ENCODE measurements at regions not wholly inside any gene's neighbourhood (a gene's known extent, or its start where the extent isn't known, plus 50 kb on each side); places are given as distances from the start of the nearest gene placed in this dataset.

DNA sequence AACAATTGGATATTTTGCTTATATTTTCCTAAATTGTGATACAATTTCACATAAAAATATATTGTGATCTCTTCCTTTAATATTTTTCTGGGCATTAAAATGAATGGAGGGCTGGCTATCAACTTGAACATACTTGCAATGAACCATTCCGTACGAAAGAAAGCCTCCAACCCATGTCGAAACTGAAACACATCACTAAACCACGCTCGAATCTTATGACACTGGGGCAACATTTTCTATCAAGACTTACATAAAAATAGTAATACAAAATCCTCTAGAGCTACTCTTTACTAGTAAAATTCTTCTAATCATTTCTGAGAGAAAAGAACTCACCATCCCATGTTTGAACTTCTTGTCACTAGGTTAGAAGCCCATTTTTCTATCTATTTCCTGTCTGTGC, 132.8 kb upstream of the DOK6 start:
- Histone ChIP-seq H2BK5ac (ENCODE audit: low read depth, low read length) (no peak overlapping the region), H3K9me3 (ENCODE audit: insufficient read depth in 2 of 2, low read depth in 1 of 2, low read length in 1 of 2) (peaks cover 12 to 14% of the 10 kb centered on the region in 2 experiments), H2AFZ (ENCODE audit: low read length) (no peak overlapping the region), H2BK20ac (ENCODE audit: low read length) (no peak overlapping the region), H3K79me1 (ENCODE audit: low read depth, low read length) (no peaks in the 10 kb centered on the region), H2BK12ac (ENCODE audit: low read depth, low read length) (no peak overlapping the region), H3K27ac (ENCODE audit: low read depth, low read length) (no peak overlapping the region), H4K8ac (ENCODE audit: extremely low read depth, insufficient read depth, low read length) (no peak overlapping the region), H3K14ac (ENCODE audit: insufficient read length) (no peak overlapping the region), H4K5ac (ENCODE audit: insufficient read length, low read depth, low read length) (no peak overlapping the region), H3K36me3 (ENCODE audit: control insufficient read depth in 2 of 4, insufficient read depth in 4 of 4, low read length in 3 of 4) (no peaks in the 10 kb centered on the region), H4K91ac (replicated peaks; ENCODE audit: insufficient read length, low read length) (no peak overlapping the region), H3K23me2 (ENCODE audit: low read depth, low read length) (no peaks in the 10 kb centered on the region), H3K4ac (replicated peaks; ENCODE audit: insufficient read length, low read depth, low read length) (no peak overlapping the region), H2AK5ac (ENCODE audit: low read depth, low read length) (no peak overlapping the region), H3K23ac (ENCODE audit: insufficient read length) (no peak overlapping the region), H3K4me2 (ENCODE audit: insufficient read depth in 1 of 2, low read depth in 2 of 2, low read length in 2 of 2) (no peak overlapping the region), H3K56ac (replicated peaks; ENCODE audit: insufficient read length, low read depth, low read length) (no peak overlapping the region), H3K4me3 (ENCODE audit: extremely low read depth in 1 of 4, insufficient read depth in 2 of 4, low read depth in 3 of 4, low read length in 4 of 4) (no peak overlapping the region), H2BK15ac (ENCODE audit: low read length) (no peak overlapping the region), H3K9ac (replicated peaks in 1 of 4; ENCODE audit: extremely low read depth in 1 of 4, low read depth in 3 of 4, low read length in 3 of 4) (no peak overlapping the region), H2BK120ac (replicated peaks; ENCODE audit: low read depth, low read length) (no peak overlapping the region), H3K18ac (ENCODE audit: extremely low read depth, low read length) (no peak overlapping the region), H3K79me2 (ENCODE audit: control insufficient read depth in 1 of 2, insufficient read depth in 2 of 2, low read length in 2 of 2) (no peaks in the 10 kb centered on the region), H3K4me1 (replicated peaks in 1 of 4; ENCODE audit: control insufficient read depth in 3 of 4, insufficient read depth in 4 of 4, low read length in 3 of 4) (no peaks in the 10 kb centered on the region), H4K20me1 (replicated peaks in 1 of 2; ENCODE audit: control insufficient read depth in 1 of 2, insufficient read depth in 2 of 2, low read length in 2 of 2) (no peaks in the 10 kb centered on the region), H3K27me3 (replicated peaks in 1 of 4; ENCODE audit: control insufficient read depth in 3 of 4, extremely low read depth in 1 of 4, insufficient read depth in 3 of 4, low read length in 3 of 4) (no peaks in the 10 kb centered on the region)
- ChIA-PET POLR2A (ENCODE audit: partially characterized antibody) (no interaction called here), CTCF (ENCODE audit: partially characterized antibody) (no interaction called here)
- 91% methylated on average over 5 of the region's 5 CpGs; no CpG with 5 or more reads in 1 of the 2 experiments for WGBS, 2 experiments (ENCODE audit: extremely low coverage in 1 of 2, insufficient coverage in 1 of 2, insufficient read length in 1 of 2, insufficient replicate concordance in 2 of 2, low coverage in 1 of 2, low lambda C conversion rate in 2 of 2, missing lambda C conversion rate in 1 of 2)
- FAIRE-seq (no peak), DNase-seq (ENCODE audit: low read depth in 1 of 2, low spot score in 2 of 2) (no peak)
- TF ChIP-seq POLR2AphosphoS5 (IDR thresholded peaks at IDR 0.05; ENCODE audit: low read depth, low read length) (no peak), GABPA (IDR thresholded peaks at IDR 0.05; ENCODE audit: borderline replicate concordance, insufficient read depth, low read length) (no peak), TAF7 (optimal IDR thresholded peaks at IDR 0.05; ENCODE audit: borderline replicate concordance, low read depth, low read length) (no peak), NRF1 (IDR thresholded peaks at IDR 0.05; ENCODE audit: low read depth, low read length) (no peak), MAFK (IDR thresholded peaks at IDR 0.05; ENCODE audit: low read depth, low read length) (no peak), CBX5 (IDR thresholded peaks at IDR 0.05; ENCODE audit: low read depth, low read length) (no peak), JUN (IDR thresholded peaks at IDR 0.05; ENCODE audit: low read depth, low read length) (no peak), CHD2 (IDR thresholded peaks at IDR 0.05; ENCODE audit: low read length) (no peak), CTCF (IDR thresholded peaks at IDR 0.05; ENCODE audit: control extremely low read depth in 1 of 3, insufficient read depth in 1 of 3, low read depth in 1 of 3, low read length in 3 of 3) (no peak), POLR2A (IDR thresholded peaks at IDR 0.05; ENCODE audit: control extremely low read depth in 1 of 2, low read depth in 2 of 2, low read length in 2 of 2) (no peak), SP4 (IDR thresholded peaks at IDR 0.05; ENCODE audit: low read length) (no peak)
- TF ChIP-seq, protein P1, sequence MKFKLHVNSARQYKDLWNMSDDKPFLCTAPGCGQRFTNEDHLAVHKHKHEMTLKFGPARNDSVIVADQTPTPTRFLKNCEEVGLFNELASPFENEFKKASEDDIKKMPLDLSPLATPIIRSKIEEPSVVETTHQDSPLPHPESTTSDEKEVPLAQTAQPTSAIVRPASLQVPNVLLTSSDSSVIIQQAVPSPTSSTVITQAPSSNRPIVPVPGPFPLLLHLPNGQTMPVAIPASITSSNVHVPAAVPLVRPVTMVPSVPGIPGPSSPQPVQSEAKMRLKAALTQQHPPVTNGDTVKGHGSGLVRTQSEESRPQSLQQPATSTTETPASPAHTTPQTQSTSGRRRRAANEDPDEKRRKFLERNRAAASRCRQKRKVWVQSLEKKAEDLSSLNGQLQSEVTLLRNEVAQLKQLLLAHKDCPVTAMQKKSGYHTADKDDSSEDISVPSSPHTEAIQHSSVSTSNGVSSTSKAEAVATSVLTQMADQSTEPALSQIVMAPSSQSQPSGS (IDR thresholded peaks at IDR 0.05; ENCODE audit: low read length): no peak

All from H1 (cell line).